ENCODE measurements at regions not wholly inside any gene's neighbourhood (a gene's known extent, or its start where the extent isn't known, plus 50 kb on each side); places are given as distances from the start of the nearest gene placed in this dataset.
"Not testable (repeated sequence)": the region's sequence is repeated elsewhere in the genome, so short reads cannot be mapped to it uniquely, and the experiment has no call there.

- no peak for DNase-seq (ENCODE audit: low read depth in 2 of 2)
Measured at GRCh38 chr3:104353951-104354350, 1012.8 kb upstream of the ALCAM start.

- DNase-seq (ENCODE audit: low read depth in 2 of 2) = no peak
Measured at GRCh38 chr3:104359546-104359945, 1007.2 kb upstream of the ALCAM start.

GRCh38 chr3:104360038-104360437 is 1006.7 kb upstream of the ALCAM start:
- DNase-seq (ENCODE audit: low read depth in 2 of 2) = no peak

- DNase-seq (ENCODE audit: low read depth in 2 of 2) = not testable (repeated sequence)
Measured at GRCh38 chr3:104361748-104362147, 1005.0 kb upstream of the ALCAM start.

- no peak for DNase-seq (ENCODE audit: low read depth in 2 of 2)
Measured at GRCh38 chr3:104362319-104362718, 1004.4 kb upstream of the ALCAM start.

GRCh38 chr3:104367000-104367399 is 999.7 kb upstream of the ALCAM start:
- no peak for DNase-seq (ENCODE audit: low read depth in 2 of 2)

- DNase-seq (ENCODE audit: low read depth in 2 of 2) = no peak
Measured at GRCh38 chr3:104368760-104369159, 997.9 kb upstream of the ALCAM start.

GRCh38 chr3:104385421-104385820 is 981.3 kb upstream of the ALCAM start:
- DNase-seq (ENCODE audit: low read depth in 2 of 2) = no peak

- DNase-seq (ENCODE audit: low read depth in 2 of 2) = no peak
Measured at GRCh38 chr3:104388619-104389018, 978.1 kb upstream of the ALCAM start.

- peak in 1 of 2 donors; percentile 1 for DNase-seq (ENCODE audit: low read depth in 2 of 2)
Measured at GRCh38 chr3:104392327-104392726, 974.4 kb upstream of the ALCAM start.

GRCh38 chr3:104396974-104397669 is 969.6 kb upstream of the ALCAM start:
- DNase-seq (ENCODE audit: low read depth in 2 of 2) = no peak

GRCh38 chr3:104397713-104398112 is 969.0 kb upstream of the ALCAM start:
- no peak for DNase-seq (ENCODE audit: low read depth in 2 of 2)

GRCh38 chr3:104402902-104403301 is 963.8 kb upstream of the ALCAM start:
- no peak for DNase-seq (ENCODE audit: low read depth in 2 of 2)

GRCh38 chr3:104411757-104412156 is 955.0 kb upstream of the ALCAM start:
- no peak for DNase-seq (ENCODE audit: low read depth in 2 of 2)

GRCh38 chr3:104412608-104413580 is 953.8 kb upstream of the ALCAM start:
- no peak for DNase-seq (ENCODE audit: low read depth in 2 of 2)

- no peak for DNase-seq (ENCODE audit: low read depth in 2 of 2)
Measured at GRCh38 chr3:104428337-104428925, 938.3 kb upstream of the ALCAM start.

- no peak for DNase-seq (ENCODE audit: low read depth in 2 of 2)
Measured at GRCh38 chr3:104429727-104430126, 937.0 kb upstream of the ALCAM start.

- DNase-seq (ENCODE audit: low read depth in 2 of 2) = no peak
Measured at GRCh38 chr3:104436506-104436905, 930.2 kb upstream of the ALCAM start.

GRCh38 chr3:104437131-104437750 is 929.5 kb upstream of the ALCAM start:
- no peak for DNase-seq (ENCODE audit: low read depth in 2 of 2)

GRCh38 chr3:104437891-104438290 is 928.8 kb upstream of the ALCAM start:
- DNase-seq (ENCODE audit: low read depth in 2 of 2) = no peak

- DNase-seq (ENCODE audit: low read depth in 2 of 2) = no peak
Measured at GRCh38 chr3:104438706-104439105, 928.0 kb upstream of the ALCAM start.

All from dermis microvascular lymphatic vessel endothelial cell (primary cell).